ENCODE measurements at regions not wholly inside any gene's neighbourhood (a gene's known extent, or its start where the extent isn't known, plus 50 kb on each side); places are given as distances from the start of the nearest gene placed in this dataset.
"Not testable (repeated sequence)": the region's sequence is repeated elsewhere in the genome, so short reads cannot be mapped to it uniquely, and the experiment has no call there.

GRCh38 chr4:87919941-87920340, 55.6 kb upstream of the SPP1 start:
- peak overlapping the region; percentile 35 for H3K27ac ChIP-seq
- no peaks in the 10 kb centered on the region for H3K9me3 ChIP-seq
- peaks cover 0 to 3% of the 10 kb centered on the region in 2 experiments for H3K4me1 ChIP-seq (ENCODE audit: control insufficient read depth in 1 of 2, insufficient read depth in 1 of 2, low read depth in 1 of 2, low read length in 1 of 2)
- no peak for TF ChIP-seq CTCF (IDR thresholded peaks at IDR 0.05)
- H3K4me3 ChIP-seq (ENCODE audit: low read depth in 1 of 2, low read length in 1 of 2), result no peak overlapping the region
- H3K27me3 ChIP-seq, result no peaks in the 10 kb centered on the region
- no peaks in the 10 kb centered on the region for H3K36me3 ChIP-seq

GRCh38 chr4:87920478-87920877, 55.0 kb upstream of the SPP1 start:
- no peak for TF ChIP-seq CTCF (IDR thresholded peaks at IDR 0.05)
- Histone ChIP-seq H3K4me1 (ENCODE audit: control insufficient read depth in 1 of 2, insufficient read depth in 1 of 2, low read depth in 1 of 2, low read length in 1 of 2) (peaks cover 0 to 3% of the 10 kb centered on the region in 2 experiments), H3K36me3 (no peaks in the 10 kb centered on the region), H3K4me3 (ENCODE audit: low read depth in 1 of 2, low read length in 1 of 2) (no peak overlapping the region), H3K27ac (no peak overlapping the region), H3K9me3 (no peaks in the 10 kb centered on the region), H3K27me3 (no peaks in the 10 kb centered on the region)

- H3K27ac ChIP-seq; H3K4me1 ChIP-seq (ENCODE audit: control insufficient read depth in 1 of 2, insufficient read depth in 1 of 2, low read depth in 1 of 2, low read length in 1 of 2); H3K36me3 ChIP-seq; H3K9me3 ChIP-seq; H3K27me3 ChIP-seq; H3K4me3 ChIP-seq (ENCODE audit: low read depth in 1 of 2, low read length in 1 of 2): not testable (repeated sequence)
These were observed 53.7 kb upstream of the SPP1 start for GRCh38 chr4:87921626-87922479.

- H3K9me3 ChIP-seq; H3K36me3 ChIP-seq; H3K4me3 ChIP-seq (ENCODE audit: low read depth in 1 of 2, low read length in 1 of 2); H3K27ac ChIP-seq; H3K27me3 ChIP-seq; H3K4me1 ChIP-seq (ENCODE audit: control insufficient read depth in 1 of 2, insufficient read depth in 1 of 2, low read depth in 1 of 2, low read length in 1 of 2): not testable (repeated sequence)
These were observed 51.4 kb upstream of the SPP1 start for GRCh38 chr4:87924146-87924545.
